ENCODE measurements at regions not wholly inside any gene's neighbourhood (a gene's known extent, or its start where the extent isn't known, plus 50 kb on each side); places are given as distances from the start of the nearest gene placed in this dataset.
"Not testable (repeated sequence)": the region's sequence is repeated elsewhere in the genome, so short reads cannot be mapped to it uniquely, and the experiment has no call there.

DNA sequence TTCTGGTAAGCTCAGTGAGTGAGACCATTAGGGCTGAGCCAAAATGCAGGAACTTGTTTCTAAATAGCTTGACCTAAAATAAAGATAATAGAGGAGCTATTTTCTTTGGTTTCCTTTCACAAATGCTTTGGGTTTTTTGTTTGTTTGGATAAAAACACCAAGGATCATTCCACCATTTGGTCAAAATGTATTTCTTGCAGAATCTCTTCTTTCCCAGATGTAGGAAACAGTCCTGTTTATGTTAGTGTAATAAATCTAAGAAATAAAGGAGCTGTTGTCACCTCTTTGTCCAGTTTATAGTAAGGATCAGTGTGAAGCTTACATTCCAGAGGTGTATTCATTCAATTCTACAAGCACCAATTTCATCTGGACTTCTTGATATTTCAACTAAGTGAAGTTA is 297.8 kb downstream of the GJA1 start:
- TF ChIP-seq EP300 (IDR thresholded peaks at IDR 0.05) (no peak), POLR2A (IDR thresholded peaks at IDR 0.05) (no peak)
- TF ChIP-seq, protein P1, sequence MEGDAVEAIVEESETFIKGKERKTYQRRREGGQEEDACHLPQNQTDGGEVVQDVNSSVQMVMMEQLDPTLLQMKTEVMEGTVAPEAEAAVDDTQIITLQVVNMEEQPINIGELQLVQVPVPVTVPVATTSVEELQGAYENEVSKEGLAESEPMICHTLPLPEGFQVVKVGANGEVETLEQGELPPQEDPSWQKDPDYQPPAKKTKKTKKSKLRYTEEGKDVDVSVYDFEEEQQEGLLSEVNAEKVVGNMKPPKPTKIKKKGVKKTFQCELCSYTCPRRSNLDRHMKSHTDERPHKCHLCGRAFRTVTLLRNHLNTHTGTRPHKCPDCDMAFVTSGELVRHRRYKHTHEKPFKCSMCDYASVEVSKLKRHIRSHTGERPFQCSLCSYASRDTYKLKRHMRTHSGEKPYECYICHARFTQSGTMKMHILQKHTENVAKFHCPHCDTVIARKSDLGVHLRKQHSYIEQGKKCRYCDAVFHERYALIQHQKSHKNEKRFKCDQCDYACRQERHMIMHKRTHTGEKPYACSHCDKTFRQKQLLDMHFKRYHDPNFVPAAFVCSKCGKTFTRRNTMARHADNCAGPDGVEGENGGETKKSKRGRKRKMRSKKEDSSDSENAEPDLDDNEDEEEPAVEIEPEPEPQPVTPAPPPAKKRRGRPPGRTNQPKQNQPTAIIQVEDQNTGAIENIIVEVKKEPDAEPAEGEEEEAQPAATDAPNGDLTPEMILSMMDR (IDR thresholded peaks at IDR 0.05) = no peak
- H3K4me1 ChIP-seq (ENCODE audit: insufficient read depth) = no peaks in the 10 kb centered on the region
- no peaks in the 10 kb centered on the region for H3K27me3 ChIP-seq
- intact Hi-C loops (cut with DNase I) = no loop called here
- DNase-seq = no peak
- H3K9me3 ChIP-seq = no peaks in the 10 kb centered on the region
- H3K27ac ChIP-seq = no peak overlapping the region
- H3K36me3 ChIP-seq = no peaks in the 10 kb centered on the region
- H3K4me3 ChIP-seq = no peak overlapping the region

DNA sequence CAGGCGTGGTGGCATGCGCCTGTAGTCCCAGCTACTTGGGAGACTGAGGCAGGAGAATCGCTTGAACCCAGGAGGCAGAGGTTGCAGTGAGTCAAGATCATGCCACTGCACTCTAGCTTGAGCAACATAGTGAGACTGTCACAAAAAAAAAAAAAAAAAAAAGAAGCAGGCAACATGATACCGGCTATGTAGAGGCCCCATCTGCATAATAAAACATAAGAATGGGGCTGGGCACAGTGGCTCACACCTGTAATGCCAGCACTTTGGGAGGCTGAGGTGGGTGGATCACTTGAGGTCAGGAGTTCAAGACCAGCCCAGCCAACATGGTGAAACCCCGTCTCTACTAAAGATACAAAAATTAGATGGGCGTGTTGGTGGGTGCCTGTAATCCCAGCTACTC is 304.7 kb downstream of the GJA1 start:
- H3K27me3 ChIP-seq; intact Hi-C loops (cut with DNase I); H3K4me3 ChIP-seq; H3K27ac ChIP-seq; DNase-seq; H3K4me1 ChIP-seq (ENCODE audit: insufficient read depth); H3K9me3 ChIP-seq; H3K36me3 ChIP-seq: not testable (repeated sequence)
- WGBS, 3 donors = 89 to 95% (median 90%) methylated on average over 6 of the region's 6 CpGs

DNA sequence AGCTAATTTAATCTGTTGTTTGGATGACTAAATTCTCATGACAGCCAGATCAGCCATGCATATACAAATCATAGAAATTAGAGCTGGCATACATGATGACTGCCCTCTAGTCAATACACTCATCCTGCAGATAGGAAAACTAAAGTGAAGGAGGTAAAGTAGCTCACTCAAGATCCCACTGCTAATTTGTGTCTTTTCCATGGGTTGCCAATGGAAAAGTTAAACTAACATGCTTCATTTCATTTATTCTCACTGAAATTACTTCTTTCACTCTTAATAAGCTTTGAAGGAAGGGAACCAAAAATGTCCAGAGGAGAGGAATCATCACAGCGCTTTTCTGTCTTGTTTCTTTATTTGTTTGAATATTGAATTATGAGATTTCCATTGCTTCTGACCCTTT is 308.2 kb downstream of the GJA1 start:
- no peaks in the 10 kb centered on the region for H3K27me3 ChIP-seq
- H3K4me1 ChIP-seq (ENCODE audit: insufficient read depth) = no peaks in the 10 kb centered on the region
- no peak for DNase-seq
- no peak overlapping the region for H3K4me3 ChIP-seq
- 97 to 98% (median 98%) methylated on average over 1 of the region's 1 CpG for WGBS, 3 donors
- H3K36me3 ChIP-seq = no peaks in the 10 kb centered on the region
- TF ChIP-seq EP300 (IDR thresholded peaks at IDR 0.05) = no peak
- TF ChIP-seq, protein P1 (IDR thresholded peaks at IDR 0.05) = no peak
- no peak for TF ChIP-seq POLR2A (IDR thresholded peaks at IDR 0.05)
- H3K27ac ChIP-seq = no peak overlapping the region
- intact Hi-C loops (cut with DNase I) = no loop called here
- H3K9me3 ChIP-seq = no peaks in the 10 kb centered on the region

DNA sequence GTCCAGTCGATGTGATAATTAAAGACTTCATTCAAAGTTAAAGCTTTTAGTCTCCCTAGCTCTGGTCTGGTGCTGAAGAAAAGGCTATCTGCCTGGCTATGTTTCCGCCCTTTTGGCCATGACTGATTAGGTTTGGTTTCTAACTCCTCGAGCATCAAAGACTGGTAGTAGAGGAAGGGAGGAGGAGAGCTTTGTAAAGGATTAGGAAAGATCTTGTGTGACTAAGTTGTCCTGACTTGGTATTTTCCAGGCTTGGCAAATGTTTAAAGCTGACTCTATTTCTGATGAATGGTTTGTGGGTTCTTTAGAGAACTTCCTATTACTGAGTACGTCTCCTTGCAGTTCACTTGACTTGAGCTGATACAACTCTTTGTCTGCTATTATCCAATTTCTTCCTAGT is 312.9 kb downstream of the GJA1 start:
- Histone ChIP-seq H3K27me3 (no peaks in the 10 kb centered on the region), H3K27ac (no peak overlapping the region), H3K9me3 (no peaks in the 10 kb centered on the region), H3K4me3 (no peak overlapping the region), H3K4me1 (ENCODE audit: insufficient read depth) (no peaks in the 10 kb centered on the region), H3K36me3 (no peaks in the 10 kb centered on the region)
- 68 to 80% (median 80%) methylated on average over 4 of the region's 4 CpGs for WGBS, 3 donors
- TF ChIP-seq EP300 (IDR thresholded peaks at IDR 0.05) = no peak
- no peak for TF ChIP-seq POLR2A (IDR thresholded peaks at IDR 0.05)
- TF ChIP-seq, protein P1 (IDR thresholded peaks at IDR 0.05) = no peak
- intact Hi-C loops (cut with DNase I) = no loop called here
- DNase-seq = no peak

DNA sequence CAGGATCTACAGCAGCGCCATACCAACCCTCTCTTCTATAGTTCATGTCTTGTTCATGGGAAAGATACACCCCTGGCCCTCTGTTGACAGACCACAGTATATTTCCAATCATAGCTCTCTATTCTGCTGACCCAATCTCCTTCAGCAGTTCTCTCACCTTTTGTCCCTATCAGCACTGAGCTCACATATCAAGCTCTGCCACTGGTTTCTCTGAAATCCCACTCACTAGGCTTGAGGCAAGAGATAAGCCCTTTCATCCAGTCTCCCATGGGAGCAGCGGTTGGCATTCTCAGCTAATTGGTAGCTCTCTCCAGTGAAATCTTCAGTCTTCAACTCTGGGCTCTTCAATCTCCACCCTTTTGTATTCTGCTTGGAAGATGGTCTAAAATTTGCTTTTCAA is 313.4 kb downstream of the GJA1 start:
- TF ChIP-seq, protein P1 (IDR thresholded peaks at IDR 0.05) = no peak
- no peak for TF ChIP-seq POLR2A (IDR thresholded peaks at IDR 0.05)
- TF ChIP-seq EP300 (IDR thresholded peaks at IDR 0.05) = no peak
- Histone ChIP-seq H3K4me3 (no peak overlapping the region), H3K9me3 (no peaks in the 10 kb centered on the region), H3K27ac (no peak overlapping the region), H3K36me3 (no peaks in the 10 kb centered on the region), H3K4me1 (ENCODE audit: insufficient read depth) (no peaks in the 10 kb centered on the region), H3K27me3 (no peaks in the 10 kb centered on the region)
- DNase-seq = no peak
- 94 to 100% (median 97%) methylated on average over 2 of the region's 2 CpGs for WGBS, 3 donors
- intact Hi-C loops (cut with DNase I) = no loop called here

Measured in ovary (tissue), 7 donors.